GM12878 (cell line): ENCODE measurements at regions not wholly inside any gene's neighbourhood (a gene's known extent, or its start where the extent isn't known, plus 50 kb on each side); places are given as distances from the start of the nearest gene placed in this dataset.

Experiments used
- ATAC-seq: fragments of 200-7000 bp; cut with Tn5 transposase; 3 replicates; pipeline ENCODE4 v1.9.1; 2020; ENCODE audit warnings: mild to moderate bottlenecking, moderate library complexity
- BruUV-seq: library from RNA; stranded (reverse); fragments of 400-500 nt; replicated peaks from 2 replicates; lab custom pipeline; 2021; lab: Mats Ljungman, UMichigan
- CTCF ChIA-PET: fragments of 300-600 bp; sonication (Branson Sonifier 250); formaldehyde crosslinking; extraction: SDS; loops from one replicate; lab custom pipeline; 2021; ENCODE audit warnings: inconsistent platforms; lab: Yijun Ruan, JAX
- POLR2A ChIA-PET: fragments of 350-600 bp; formaldehyde crosslinking; extraction: SDS; loops from one replicate; lab custom pipeline; 2021; ENCODE audit warnings: inconsistent platforms; lab: Charles Lee
- RAD21 ChIA-PET: fragments of 300-600 bp; sonication (Branson Sonifier 250); formaldehyde crosslinking; loops from one replicate; lab custom pipeline; 2023; ENCODE audit warnings: antibody characterized with exemption; ENCODE audit not compliant: unreplicated experiment; lab: Charles Lee
- SMC1A ChIA-PET: fragments of 300-600 bp; sonication (Branson Sonifier 250); formaldehyde crosslinking; loops from one replicate; lab custom pipeline; 2023; ENCODE audit not compliant: unreplicated experiment, uncharacterized antibody; lab: Charles Lee
- DNase-seq: peaks from one replicate; pipeline ENCODE4 v3.0.0-alpha.2; 2011; ENCODE audit warnings: low read depth, low spot score
- FAIRE-seq: peaks from 3 replicates; lab custom pipeline; 2011; peaks lifted over from hg19 to GRCh38; lab: Jason Lieb, UNC
- H2AFZ ChIP-seq: 2 replicates; pipeline ENCODE4 v1.6.0; 2011; ENCODE audit warnings: low read depth, low read length, control low read depth; ENCODE audit not compliant: control insufficient read depth
- H3K27ac ChIP-seq: 2 replicates; pipeline ENCODE4 v1.5.1; 2011; ENCODE audit warnings: control low read depth; ENCODE audit not compliant: control insufficient read depth, insufficient read depth
- H3K27me3 ChIP-seq, 2 experiments: replicated peaks in 1 of 2; 2 replicates each; pipeline versions ENCODE4 v1.6.0 to v1.6.1; 2011; ENCODE audit warnings: low read length in 1 of 2; ENCODE audit not compliant: control insufficient read depth in 2 of 2, insufficient read depth in 2 of 2
- H3K36me3 ChIP-seq, 2 experiments: 2 replicates each; pipeline ENCODE4 v1.5.1; 2011; ENCODE audit warnings: low read length in 1 of 2; ENCODE audit not compliant: control insufficient read depth in 2 of 2, insufficient read depth in 2 of 2
- H3K4me1 ChIP-seq: 2 replicates; pipeline ENCODE4 v1.6.1; 2011; ENCODE audit warnings: mild to moderate bottlenecking, low read length, moderate library complexity, mixed read lengths; ENCODE audit not compliant: control insufficient read depth, insufficient read depth
- H3K4me2 ChIP-seq: 2 replicates; pipeline ENCODE4 v1.6.0; 2011; ENCODE audit warnings: control low read depth; ENCODE audit not compliant: control insufficient read depth, insufficient read depth
- H3K4me3 ChIP-seq: fragments of 200-600 bp; sonication (generic); 2 replicates; pipeline ENCODE4 v1.5.1; 2016
- H3K79me2 ChIP-seq: 2 replicates; pipeline ENCODE4 v1.6.0; 2011; ENCODE audit warnings: low read length; ENCODE audit not compliant: control insufficient read depth, insufficient read depth
- H3K9ac ChIP-seq: 2 replicates; pipeline ENCODE4 v1.8.0; 2011; ENCODE audit warnings: low read length, control low read depth, mixed read lengths; ENCODE audit not compliant: control insufficient read depth, insufficient read depth
- H3K9me3 ChIP-seq: replicated peaks from 3 replicates; pipeline ENCODE4 v1.5.1; 2011; ENCODE audit warnings: mild to moderate bottlenecking, low read length; ENCODE audit not compliant: control insufficient read depth, insufficient read depth
- H4K20me1 ChIP-seq: 2 replicates; pipeline ENCODE4 v1.6.0; 2011; ENCODE audit not compliant: control insufficient read depth, insufficient read depth
- CREM ChIP-seq: IDR thresholded peaks from 2 replicates; pipeline ENCODE4 v1.6.1; 2014; ENCODE audit warnings: antibody characterized with exemption, low read depth
- EZH2 ChIP-seq: IDR thresholded peaks from 2 replicates; pipeline ENCODE4 v1.6.1; 2012; ENCODE audit warnings: low read depth, mild to moderate bottlenecking, control low read depth, inconsistent platforms, low read length, borderline replicate concordance; ENCODE audit not compliant: control insufficient read depth
- JUND ChIP-seq: IDR thresholded peaks from 2 replicates; pipeline ENCODE4 v1.6.1; 2012; ENCODE audit warnings: low read depth, mild to moderate bottlenecking, low read length, improper control_type of control experiment, moderate library complexity
- KDM1A ChIP-seq: fragments of 200-600 bp; sonication (generic); IDR thresholded peaks from 2 replicates; pipeline ENCODE4 v1.6.1; 2016; ENCODE audit warnings: borderline replicate concordance
- KLF5 ChIP-seq: fragments of 450-650 bp; IDR thresholded peaks from 2 replicates; pipeline ENCODE4 v1.6.1; 2014; ENCODE audit warnings: mild to moderate bottlenecking; ENCODE audit not compliant: partially characterized antibody
- MAX ChIP-seq: IDR thresholded peaks from 2 replicates; pipeline ENCODE4 v1.6.1; 2012; ENCODE audit warnings: low read depth, low read length, improper control_type of control experiment
- MXI1 ChIP-seq: fragments of 150-350 bp; IDR thresholded peaks from 2 replicates; pipeline ENCODE4 v1.6.1; 2011; ENCODE audit warnings: low read depth, mild to moderate bottlenecking, inconsistent platforms, low read length, improper control_type of control experiment
- NFYA ChIP-seq: IDR thresholded peaks from 2 replicates; pipeline ENCODE4 v1.6.1; 2011; ENCODE audit warnings: low read depth, mild to moderate bottlenecking, low read length, improper control_type of control experiment, borderline replicate concordance
- PBX3 ChIP-seq: IDR thresholded peaks from 2 replicates; pipeline ENCODE4 v1.6.1; 2011; ENCODE audit warnings: mild to moderate bottlenecking, low read depth, low read length, moderate library complexity; ENCODE audit not compliant: insufficient replicate concordance
- RUNX3 ChIP-seq: IDR thresholded peaks from 2 replicates; pipeline ENCODE4 v1.6.1; 2012; ENCODE audit warnings: low read length, inconsistent platforms
- SRF ChIP-seq, 2 experiments: IDR thresholded peaks; 2 replicates each; pipeline ENCODE4 v1.6.1; 2011; ENCODE audit warnings: low read depth in 2 of 2, low read length in 2 of 2, mild to moderate bottlenecking in 1 of 2, moderate library complexity in 1 of 2
- YY1 ChIP-seq: IDR thresholded peaks from 2 replicates; pipeline ENCODE4 v1.6.1; 2011; ENCODE audit warnings: low read depth, mild to moderate bottlenecking, low read length
- WGBS: methylation state at CpG from one replicate; pipeline ENCODE4 v1.1.6; 2016; ENCODE audit warnings: low lambda C conversion rate; ENCODE audit not compliant: insufficient replicate concordance, insufficient coverage; ENCODE audit errors: missing lambda C conversion rate; 5-methylcytosine and 5-hydroxymethylcytosine counted together
- in situ Hi-C: fragments of 300-500 bp; cut with MboI; formaldehyde crosslinking; loops from 9 replicates; pipeline ENCODE4 v1.14.3; 2018; ENCODE audit warnings: mixed read lengths
- intact Hi-C: fragments of 100-400 bp; cut with micrococcal nuclease; formaldehyde crosslinking; loops from one replicate; pipeline ENCODE4 v1.14.2; 2022; ENCODE audit not compliant: unreplicated experiment

- TF ChIP-seq MXI1 (no peak), PBX3 (no peak), YY1 (no peak), SRF (IDR thresholded peaks at IDR 0.05; ENCODE audit: low read depth in 2 of 2, low read length in 2 of 2) (no peak)
Measured at GRCh38 chrX:84735025-84735424, 232.8 kb upstream of the HDX start (continued).

GRCh38 chrX:84737471-84737871 lies 235.2 kb upstream of the HDX start:
- H3K4me1 ChIP-seq = no peaks in the 10 kb centered on the region
- CTCF ChIA-PET = no interaction called here

More at GRCh38 chrX:84737471-84737871, 235.2 kb upstream of the HDX start:
- no peaks in the 10 kb centered on the region for H3K36me3 ChIP-seq
- BruUV-seq = no TSS peak
- H3K4me2 ChIP-seq = no peak overlapping the region
- no peaks in the 10 kb centered on the region for H3K9me3 ChIP-seq
- DNase-seq = no peak
- ChIA-PET POLR2A (no interaction called here), SMC1A (no interaction called here), RAD21 (no interaction called here)
- FAIRE-seq = no peak
- no peak overlapping the region for H3K4me3 ChIP-seq
- no peaks in the 10 kb centered on the region for H4K20me1 ChIP-seq
- in situ Hi-C loops (no loop called here), intact Hi-C loops (no loop called here)
- no peaks in the 10 kb centered on the region for H3K79me2 ChIP-seq
- WGBS = 0% methylated on average over 4 of the region's 4 CpGs
- H3K27me3 ChIP-seq = no peaks in the 10 kb centered on the region
- no peak overlapping the region for H3K9ac ChIP-seq
- no peak overlapping the region for H2AFZ ChIP-seq
- H3K27ac ChIP-seq = no peak overlapping the region
- ATAC-seq = no peak
- TF ChIP-seq CREM (no peak), RUNX3 (no peak), EZH2 (no peak), KDM1A (no peak), MAX (no peak), JUND (no peak), KLF5 (no peak), NFYA (no peak)
